GM12892 (cell line): ENCODE measurements at regions not wholly inside any gene's neighbourhood (a gene's known extent, or its start where the extent isn't known, plus 50 kb on each side); places are given as distances from the start of the nearest gene placed in this dataset.

Source experiments
- POLR2A ChIP-seq: IDR thresholded peaks from 2 replicates; pipeline ENCODE4 v1.6.1; 2011; ENCODE audit warnings: low read depth, low read length, control low read depth
- TAF1 ChIP-seq: IDR thresholded peaks from 2 replicates; pipeline ENCODE4 v1.6.1; 2011; ENCODE audit warnings: low read depth, mild to moderate bottlenecking, control low read depth, low read length, borderline replicate concordance

DNA sequence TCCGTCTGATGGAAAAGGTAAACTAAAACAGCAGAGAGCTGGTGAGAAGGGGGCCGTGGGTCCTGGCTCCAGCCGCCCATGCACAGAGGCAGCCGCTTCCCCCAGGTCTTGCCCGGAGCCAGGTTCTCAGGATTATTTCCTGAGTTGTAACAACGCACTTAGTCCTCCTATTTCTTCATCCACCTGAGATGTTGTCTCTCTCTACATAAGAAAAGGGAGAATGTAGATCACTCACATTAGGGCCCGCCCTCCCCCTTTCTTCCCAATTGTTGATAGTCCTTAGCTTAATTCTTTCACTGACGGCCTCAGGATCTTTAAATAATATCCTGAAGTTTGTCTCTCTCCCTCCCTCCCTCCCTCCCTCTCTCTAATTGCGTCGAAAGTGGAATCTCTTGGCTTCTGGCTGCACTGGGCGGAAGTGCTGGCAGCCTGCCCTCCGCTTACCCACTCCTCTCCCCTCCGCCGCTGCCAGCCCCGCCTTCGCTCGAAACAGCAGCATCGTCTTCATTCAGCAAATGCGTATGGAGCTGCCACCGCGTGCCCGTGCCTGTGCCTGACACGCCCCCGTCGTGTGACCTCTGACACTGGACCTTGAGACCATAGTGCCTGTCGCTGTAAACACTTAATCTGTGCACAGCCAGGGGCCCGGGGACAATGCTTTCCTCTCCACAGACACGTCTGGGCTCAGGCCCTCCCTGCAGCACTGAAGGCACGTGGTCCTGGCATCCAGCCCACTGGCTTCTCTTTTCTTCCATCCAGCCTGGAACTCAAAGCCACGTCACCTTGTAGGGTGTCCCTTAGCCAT, 174.5 kb upstream of the PPP2R2D start:
- TF ChIP-seq POLR2A (no peak), TAF1 (no peak)
